Vagina (tissue), 2 donors: ENCODE measurements at regions not wholly inside any gene's neighbourhood (a gene's known extent, or its start where the extent isn't known, plus 50 kb on each side); places are given as distances from the start of the nearest gene placed in this dataset.

Experiments
- CTCF ChIP-seq, 3 experiments: fragments of 450-650 bp in 2 of 3; fragments of 200-600 bp in 1 of 3; sonication (generic) in 1 of 3; IDR thresholded peaks; one replicate each; pipeline ENCODE4 v1.5.1; 2017 to 2019; ENCODE audit warnings: antibody characterized with exemption in 3 of 3, mild to moderate bottlenecking in 2 of 3, moderate library complexity in 2 of 3
- POLR2A ChIP-seq, 2 donors: fragments of 450-650 bp; IDR thresholded peaks; one replicate each; pipeline ENCODE4 v1.6.1; 2017; ENCODE audit warnings: antibody characterized with exemption in 2 of 2, mild to moderate bottlenecking in 2 of 2, moderate library complexity in 2 of 2
- POLR2AphosphoS5 ChIP-seq, 2 donors: sonication (generic); formaldehyde crosslinking; IDR thresholded peaks; one replicate each; pipeline ENCODE4 v1.9.0; 2017; ENCODE audit warnings: antibody characterized with exemption in 2 of 2, mild to moderate bottlenecking in 2 of 2, low read depth in 1 of 2; ENCODE audit not compliant: insufficient read depth in 1 of 2

- no peak for TF ChIP-seq POLR2A (IDR thresholded peaks at IDR 0.05)
- no peak for TF ChIP-seq POLR2AphosphoS5 (IDR thresholded peaks at IDR 0.05; ENCODE audit: insufficient read depth in 1 of 2, low read depth in 1 of 2)
- no peak for TF ChIP-seq CTCF (IDR thresholded peaks at IDR 0.05)
Observed at GRCh38 chr9:82443312-82443711, 454.7 kb downstream of the SPATA31D1 start.
